Lower leg skin (tissue), 4 donors: ENCODE measurements at regions not wholly inside any gene's neighbourhood (a gene's known extent, or its start where the extent isn't known, plus 50 kb on each side); places are given as distances from the start of the nearest gene placed in this dataset.

Source experiments
- DNase-seq, 2 donors: peaks; one replicate each; pipeline ENCODE4 v3.0.0-alpha.2; 2019; ENCODE audit warnings: low spot score in 2 of 2
- H3K4me3 ChIP-seq: fragments of 200-600 bp; sonication (generic); 2 replicates; pipeline ENCODE4 v1.5.1; 2017; ENCODE audit warnings: mild to moderate bottlenecking, low read depth; ENCODE audit not compliant: poor library complexity, severe bottlenecking
- POLR2A ChIP-seq, 2 donors: fragments of 450-650 bp; IDR thresholded peaks; one replicate each; pipeline ENCODE4 v1.6.1; 2016 to 2017; ENCODE audit warnings: antibody characterized with exemption in 2 of 2, mild to moderate bottlenecking in 1 of 2, moderate library complexity in 1 of 2
- WGBS, 2 donors: methylation state at CpG; one replicate each; pipeline ENCODE4 v1.1.5; 2018; 5-methylcytosine and 5-hydroxymethylcytosine counted together
- intact Hi-C: fragments of 100-400 bp; cut with DNase I; formaldehyde crosslinking; loops from one replicate; pipeline ENCODE4 v1.15.0; 2023; ENCODE audit warnings: low total_unique reads
- TF ChIP-seq, protein P1 (sequence below), 3 donors: fragments of 450-650 bp; IDR thresholded peaks; one replicate each; pipeline ENCODE4 v1.5.1; 2016; ENCODE audit warnings: antibody characterized with exemption in 3 of 3, mild to moderate bottlenecking in 3 of 3, moderate library complexity in 2 of 3

DNA sequence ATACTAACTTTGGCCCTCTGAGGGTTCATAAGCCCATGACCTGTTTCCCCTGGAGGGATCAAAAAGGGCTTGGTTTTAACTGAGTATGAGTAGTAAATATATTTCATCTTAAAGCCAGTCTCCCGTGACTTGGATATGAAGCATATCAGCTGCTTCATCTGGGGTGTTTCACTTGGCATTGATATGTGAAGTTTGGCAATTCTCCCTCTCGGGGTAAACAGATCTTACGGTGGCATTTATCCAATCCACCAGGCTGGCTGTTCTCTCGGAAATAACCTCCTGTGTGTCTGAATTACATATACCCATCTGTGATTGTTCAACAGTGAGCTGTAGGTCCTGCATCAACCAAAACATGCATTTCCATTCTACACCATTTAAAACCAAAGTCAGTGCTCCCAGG lies 130.7 kb downstream of the ADAM29 start:
- no peak for TF ChIP-seq POLR2A (IDR thresholded peaks at IDR 0.05)
- TF ChIP-seq, protein P1, sequence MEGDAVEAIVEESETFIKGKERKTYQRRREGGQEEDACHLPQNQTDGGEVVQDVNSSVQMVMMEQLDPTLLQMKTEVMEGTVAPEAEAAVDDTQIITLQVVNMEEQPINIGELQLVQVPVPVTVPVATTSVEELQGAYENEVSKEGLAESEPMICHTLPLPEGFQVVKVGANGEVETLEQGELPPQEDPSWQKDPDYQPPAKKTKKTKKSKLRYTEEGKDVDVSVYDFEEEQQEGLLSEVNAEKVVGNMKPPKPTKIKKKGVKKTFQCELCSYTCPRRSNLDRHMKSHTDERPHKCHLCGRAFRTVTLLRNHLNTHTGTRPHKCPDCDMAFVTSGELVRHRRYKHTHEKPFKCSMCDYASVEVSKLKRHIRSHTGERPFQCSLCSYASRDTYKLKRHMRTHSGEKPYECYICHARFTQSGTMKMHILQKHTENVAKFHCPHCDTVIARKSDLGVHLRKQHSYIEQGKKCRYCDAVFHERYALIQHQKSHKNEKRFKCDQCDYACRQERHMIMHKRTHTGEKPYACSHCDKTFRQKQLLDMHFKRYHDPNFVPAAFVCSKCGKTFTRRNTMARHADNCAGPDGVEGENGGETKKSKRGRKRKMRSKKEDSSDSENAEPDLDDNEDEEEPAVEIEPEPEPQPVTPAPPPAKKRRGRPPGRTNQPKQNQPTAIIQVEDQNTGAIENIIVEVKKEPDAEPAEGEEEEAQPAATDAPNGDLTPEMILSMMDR (IDR thresholded peaks at IDR 0.05) = no peak
- 58% methylated on average over 4 of the region's 4 CpGs for WGBS, 2 donors
- intact Hi-C loops = no loop called here

DNA sequence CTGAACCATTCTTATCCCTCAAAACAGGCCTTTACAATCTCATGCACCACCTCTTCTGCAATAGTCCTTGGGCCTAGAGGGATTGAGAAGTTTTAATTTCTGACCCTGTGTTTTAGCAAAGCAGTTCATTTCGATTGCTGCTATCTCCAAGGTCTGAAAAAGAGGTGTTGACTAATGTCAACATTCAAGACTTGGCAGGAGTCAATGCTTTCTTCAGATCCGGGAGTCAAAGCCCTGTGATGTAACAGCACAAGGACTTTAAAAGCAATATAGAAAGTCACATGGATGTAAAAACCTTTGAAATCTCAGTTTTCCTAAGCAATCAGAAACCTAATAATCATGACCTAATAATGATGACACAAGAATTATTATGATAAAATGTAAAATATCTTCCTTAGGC lies 133.8 kb downstream of the ADAM29 start:
- 64 to 81% methylated on average over 2 of the region's 2 CpGs for WGBS, 2 donors
- intact Hi-C loops = no loop called here
- TF ChIP-seq POLR2A (IDR thresholded peaks at IDR 0.05) = no peak
- TF ChIP-seq, protein P1 (IDR thresholded peaks at IDR 0.05) = no peak
- no peak overlapping the region for H3K4me3 ChIP-seq
- no peak for DNase-seq

More for the DNA sequence above, 130.7 kb downstream of the ADAM29 start:
- no peak overlapping the region for H3K4me3 ChIP-seq
- DNase-seq = no peak

DNA sequence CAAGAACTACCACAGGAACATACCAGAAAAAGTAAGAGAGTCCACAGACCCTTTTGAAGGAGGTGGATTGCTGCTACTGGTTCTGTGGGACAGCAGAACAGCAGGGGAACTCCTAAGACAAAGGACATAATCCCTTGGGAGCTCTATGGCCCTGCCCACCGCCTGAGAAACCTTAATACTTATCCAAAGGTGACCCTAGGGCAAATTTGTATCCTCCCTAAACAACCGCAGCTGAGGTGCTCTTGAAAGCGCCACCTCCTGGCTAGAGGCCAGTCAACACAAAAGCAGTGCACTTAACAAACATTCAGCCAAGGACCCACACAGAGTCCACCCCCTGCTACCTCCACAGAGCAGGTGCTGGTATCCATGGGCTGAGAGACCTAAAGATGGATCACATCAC lies 136.8 kb downstream of the ADAM29 start:
- 69% methylated on average over 3 of the region's 3 CpGs for WGBS, 2 donors
- H3K4me3 ChIP-seq = no peak overlapping the region
- intact Hi-C loops = no loop called here
- TF ChIP-seq POLR2A (IDR thresholded peaks at IDR 0.05) = no peak
- TF ChIP-seq, protein P1 (IDR thresholded peaks at IDR 0.05) = no peak
- no peak for DNase-seq

- no peak for DNase-seq
- TF ChIP-seq, protein P1 (IDR thresholded peaks at IDR 0.05) = no peak
- TF ChIP-seq POLR2A (IDR thresholded peaks at IDR 0.05) = no peak
- intact Hi-C loops = no loop called here
- no peak overlapping the region for H3K4me3 ChIP-seq
- WGBS, 2 donors = 54 to 73% methylated on average over 2 to 3 of the region's 3 CpGs
These were observed 144.0 kb downstream of the ADAM29 start for GRCh38 chr4:175062183-175062592.

DNA sequence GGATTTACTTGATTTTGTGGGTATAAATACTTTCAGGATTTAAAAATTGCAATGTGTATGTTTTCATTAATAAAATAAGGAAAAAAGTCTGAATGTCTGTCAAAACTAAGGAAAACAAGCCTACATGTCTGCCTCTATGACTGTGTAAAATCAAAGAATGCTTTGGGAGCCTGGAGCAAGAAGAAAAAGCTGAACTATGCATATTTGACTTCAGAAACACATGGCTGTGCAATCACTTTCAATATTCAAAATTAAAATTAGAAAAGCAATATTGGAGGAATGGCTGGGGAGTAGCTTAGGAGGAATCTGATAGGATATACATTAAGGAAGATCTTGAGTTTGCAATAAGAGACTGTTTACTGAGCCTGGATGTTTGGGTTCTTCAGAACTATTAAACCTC lies 147.1 kb downstream of the ADAM29 start:
- intact Hi-C loops = no loop called here
- H3K4me3 ChIP-seq = no peak overlapping the region
- TF ChIP-seq, protein P1 (IDR thresholded peaks at IDR 0.05) = no peak
- no peak for TF ChIP-seq POLR2A (IDR thresholded peaks at IDR 0.05)
- DNase-seq = no peak

GRCh38 chr4:175066923-175067627 lies 148.9 kb downstream of the ADAM29 start:
- TF ChIP-seq, protein P1 (IDR thresholded peaks at IDR 0.05) = no peak
- intact Hi-C loops = no loop called here
- no peak overlapping the region for H3K4me3 ChIP-seq
- 43 to 53% methylated on average over 3 of the region's 3 CpGs for WGBS, 2 donors
- DNase-seq = no peak
